LNCaP clone FGC (cell line): ENCODE measurements at regions not wholly inside any gene's neighbourhood (a gene's known extent, or its start where the extent isn't known, plus 50 kb on each side); places are given as distances from the start of the nearest gene placed in this dataset.

Source experiments
- DNase-seq: peaks from one replicate; pipeline ENCODE4 v3.0.0-alpha.2; 2011; ENCODE audit warnings: low read depth
- H3K4me3 ChIP-seq: 2 replicates; pipeline ENCODE4 v1.5.1; 2011; ENCODE audit warnings: mild to moderate bottlenecking, low read depth, low read length, control low read depth
- TF ChIP-seq, protein P1 (sequence below): IDR thresholded peaks from 2 replicates; pipeline ENCODE4 v1.5.1; 2012; ENCODE audit warnings: mild to moderate bottlenecking; ENCODE audit not compliant: control insufficient read depth, insufficient read depth; ENCODE audit errors: extremely low read depth

GRCh38 chr2:198711484-198711883, 746.3 kb downstream of the SATB2 start:
- TF ChIP-seq, protein P1, sequence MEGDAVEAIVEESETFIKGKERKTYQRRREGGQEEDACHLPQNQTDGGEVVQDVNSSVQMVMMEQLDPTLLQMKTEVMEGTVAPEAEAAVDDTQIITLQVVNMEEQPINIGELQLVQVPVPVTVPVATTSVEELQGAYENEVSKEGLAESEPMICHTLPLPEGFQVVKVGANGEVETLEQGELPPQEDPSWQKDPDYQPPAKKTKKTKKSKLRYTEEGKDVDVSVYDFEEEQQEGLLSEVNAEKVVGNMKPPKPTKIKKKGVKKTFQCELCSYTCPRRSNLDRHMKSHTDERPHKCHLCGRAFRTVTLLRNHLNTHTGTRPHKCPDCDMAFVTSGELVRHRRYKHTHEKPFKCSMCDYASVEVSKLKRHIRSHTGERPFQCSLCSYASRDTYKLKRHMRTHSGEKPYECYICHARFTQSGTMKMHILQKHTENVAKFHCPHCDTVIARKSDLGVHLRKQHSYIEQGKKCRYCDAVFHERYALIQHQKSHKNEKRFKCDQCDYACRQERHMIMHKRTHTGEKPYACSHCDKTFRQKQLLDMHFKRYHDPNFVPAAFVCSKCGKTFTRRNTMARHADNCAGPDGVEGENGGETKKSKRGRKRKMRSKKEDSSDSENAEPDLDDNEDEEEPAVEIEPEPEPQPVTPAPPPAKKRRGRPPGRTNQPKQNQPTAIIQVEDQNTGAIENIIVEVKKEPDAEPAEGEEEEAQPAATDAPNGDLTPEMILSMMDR: no peak
- DNase-seq: no peak
- H3K4me3 ChIP-seq: no peak overlapping the region

DNA sequence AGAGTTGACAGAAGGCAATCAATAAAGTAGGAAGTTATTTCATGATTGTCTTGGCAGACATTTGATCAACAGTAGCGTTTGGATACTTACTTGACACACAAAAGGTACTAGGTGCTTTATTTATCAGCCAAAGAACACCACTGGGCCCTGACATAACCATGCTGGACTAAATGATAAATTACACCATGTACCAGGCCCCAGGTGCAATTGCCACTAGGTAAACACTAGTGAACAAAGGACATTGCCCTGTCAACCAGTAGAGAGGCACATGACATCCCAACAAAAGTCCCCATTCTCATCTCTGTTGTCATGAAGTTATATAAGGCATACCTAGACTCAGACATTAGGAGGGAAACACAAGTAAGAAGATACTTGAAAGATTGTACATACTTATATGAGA, 747.2 kb downstream of the SATB2 start:
- TF ChIP-seq, protein P1: no peak
- DNase-seq: no peak
- H3K4me3 ChIP-seq: no peak overlapping the region

DNA sequence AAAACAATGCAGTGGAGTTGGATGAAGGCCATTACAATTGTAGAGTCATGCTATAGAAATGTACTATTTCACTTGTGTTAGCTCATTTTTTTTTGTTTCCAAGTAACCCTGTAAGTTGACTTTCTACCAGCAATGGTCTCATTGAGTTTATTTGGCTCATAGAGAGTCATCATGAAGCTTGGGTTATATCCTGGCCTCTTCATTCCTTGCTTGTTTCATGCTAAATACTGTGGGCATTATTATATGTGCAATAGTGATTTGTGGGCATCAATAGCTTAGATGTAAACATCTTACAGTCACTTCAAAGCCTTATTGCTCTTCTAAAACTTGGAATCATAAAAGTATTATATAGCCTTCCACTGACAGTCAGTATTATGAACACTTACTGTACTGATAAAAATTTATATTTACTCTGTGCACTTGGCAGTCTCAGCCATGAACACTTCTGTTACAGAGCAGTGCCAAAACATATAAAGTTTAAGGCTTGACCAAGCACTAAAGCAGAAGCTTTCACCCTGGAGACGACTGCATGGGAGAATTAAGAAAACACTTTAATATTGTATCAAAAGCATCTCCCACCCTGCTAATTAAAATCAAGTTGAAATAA, 751.2 kb downstream of the SATB2 start:
- TF ChIP-seq, protein P1: no peak
- DNase-seq: peak; percentile 46
- H3K4me3 ChIP-seq: no peak overlapping the region

- no peak overlapping the region for H3K4me3 ChIP-seq
- DNase-seq: no peak
- TF ChIP-seq, protein P1: no peak
Measured at GRCh38 chr2:198703281-198703680, 754.5 kb downstream of the SATB2 start.

- TF ChIP-seq, protein P1: no peak
- DNase-seq: no peak
Measured at GRCh38 chr2:198702796-198703195, 754.9 kb downstream of the SATB2 start.

GRCh38 chr2:198701481-198701880, 756.3 kb downstream of the SATB2 start:
- no peak for DNase-seq
- no peak overlapping the region for H3K4me3 ChIP-seq
- TF ChIP-seq, protein P1: no peak

More at GRCh38 chr2:198702796-198703195, 754.9 kb downstream of the SATB2 start:
- H3K4me3 ChIP-seq: no peak overlapping the region

DNA sequence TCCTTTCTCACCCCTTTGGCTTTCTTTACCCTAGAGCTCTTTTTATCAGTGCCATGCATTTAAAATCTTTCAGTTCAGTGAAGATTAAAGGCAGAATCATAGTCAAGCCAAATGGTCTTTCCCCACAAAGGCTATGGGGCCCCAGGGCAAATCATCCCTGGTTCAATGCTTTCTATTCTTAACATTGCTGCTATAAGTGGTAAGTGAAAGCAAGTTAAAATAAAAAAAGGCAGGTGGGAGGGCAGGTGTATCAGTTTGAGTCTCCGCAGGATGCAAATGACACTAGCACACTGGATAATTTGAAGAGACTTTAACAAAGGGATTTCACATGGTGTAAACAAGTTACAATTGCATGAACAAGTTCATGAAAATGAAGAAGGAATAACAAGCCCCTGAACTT, 757.4 kb downstream of the SATB2 start:
- DNase-seq: no peak
- TF ChIP-seq, protein P1: no peak

More for the DNA sequence above, 757.4 kb downstream of the SATB2 start:
- no peak overlapping the region for H3K4me3 ChIP-seq
